ENCODE measurements at regions not wholly inside any gene's neighbourhood (a gene's known extent, or its start where the extent isn't known, plus 50 kb on each side); places are given as distances from the start of the nearest gene placed in this dataset.
"Not testable (repeated sequence)": the region's sequence is repeated elsewhere in the genome, so short reads cannot be mapped to it uniquely, and the experiment has no call there.

DNA sequence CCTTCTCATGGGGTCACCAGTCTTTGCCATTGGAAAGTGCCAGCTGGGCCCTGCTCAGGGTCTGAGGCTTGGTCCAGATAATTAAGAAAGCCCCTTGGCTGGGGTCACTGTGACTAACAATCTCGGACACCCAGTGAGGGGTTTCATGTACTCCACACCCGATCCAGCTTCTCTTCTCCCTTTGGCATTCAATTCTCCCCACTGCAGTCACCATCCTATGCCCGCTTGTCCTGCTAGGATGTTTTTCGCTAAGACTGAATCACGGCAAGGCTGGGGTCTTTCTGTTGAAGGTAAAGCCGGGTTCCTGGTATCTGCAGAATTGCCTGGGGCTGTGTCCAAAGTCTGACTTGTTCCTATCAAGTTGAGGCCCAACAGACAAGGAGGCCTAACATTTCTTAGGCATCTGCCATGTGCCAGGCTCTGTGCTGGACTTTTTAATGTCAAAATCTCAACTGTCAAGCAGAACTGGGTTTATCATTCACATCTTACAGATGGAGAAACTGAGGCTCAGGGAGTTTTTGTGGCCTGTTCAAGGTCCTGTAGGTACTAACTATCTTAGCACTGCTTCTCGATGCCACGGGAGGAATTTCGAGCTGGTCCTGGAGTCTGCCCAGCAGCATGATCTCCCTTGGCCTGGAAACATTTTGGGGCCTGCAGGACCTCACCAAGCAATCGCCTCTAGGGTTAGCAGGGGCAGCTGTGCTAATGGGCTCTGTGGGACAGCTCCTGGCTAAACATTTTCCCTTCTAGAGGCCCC is 142.0 kb upstream of the ALDH1B1 start:
- POLR2A ChIA-PET, result no interaction called here
- Mint-ChIP-seq H3K36me3 (ENCODE audit: low read depth) (no peaks in the 10 kb centered on the region), H3K4me3 (no peak overlapping the region), H3K4me1 (no peaks in the 10 kb centered on the region), H3K27me3 (peaks cover 1% of the 10 kb centered on the region), H3K9me3 (ENCODE audit: low read depth) (no peaks in the 10 kb centered on the region), H3K27ac (no peak overlapping the region)
- ATAC-seq (no peak), DNase-seq (no peak)
- CTCF ChIA-PET, result interaction anchor here (0.6 kb wide), 1 partner anchor 29 kb away, joined by 3 read pairs; no protein-coding TSS in a partner anchor
- intact Hi-C loops (cut with DNase I, micrococcal nuclease), result loop anchor here in 1 of 2 experiments (5.0 kb wide), 1 partner anchor 38 kb away; no protein-coding TSS in a partner anchor

GRCh38 chr9:38249587-38250210 is 142.8 kb upstream of the ALDH1B1 start:
- no peak overlapping the region for H3K4me3 Mint-ChIP-seq
- ATAC-seq (no peak), DNase-seq (no peak)
- H3K36me3 Mint-ChIP-seq (ENCODE audit: low read depth), result no peaks in the 10 kb centered on the region
- POLR2A ChIA-PET, result no interaction called here
- no peaks in the 10 kb centered on the region for H3K27me3 Mint-ChIP-seq
- H3K4me1 Mint-ChIP-seq, result no peaks in the 10 kb centered on the region
- CTCF ChIA-PET, result interaction anchor here (0.6 kb wide), 1 partner anchor 29 kb away, joined by 3 read pairs; no protein-coding TSS in a partner anchor
- no peaks in the 10 kb centered on the region for H3K9me3 Mint-ChIP-seq (ENCODE audit: low read depth)
- intact Hi-C loops (cut with DNase I, micrococcal nuclease), result loop anchor here in 1 of 2 experiments (5.0 kb wide), 1 partner anchor 37 kb away; no protein-coding TSS in a partner anchor
- H3K27ac Mint-ChIP-seq, result no peak overlapping the region

DNA sequence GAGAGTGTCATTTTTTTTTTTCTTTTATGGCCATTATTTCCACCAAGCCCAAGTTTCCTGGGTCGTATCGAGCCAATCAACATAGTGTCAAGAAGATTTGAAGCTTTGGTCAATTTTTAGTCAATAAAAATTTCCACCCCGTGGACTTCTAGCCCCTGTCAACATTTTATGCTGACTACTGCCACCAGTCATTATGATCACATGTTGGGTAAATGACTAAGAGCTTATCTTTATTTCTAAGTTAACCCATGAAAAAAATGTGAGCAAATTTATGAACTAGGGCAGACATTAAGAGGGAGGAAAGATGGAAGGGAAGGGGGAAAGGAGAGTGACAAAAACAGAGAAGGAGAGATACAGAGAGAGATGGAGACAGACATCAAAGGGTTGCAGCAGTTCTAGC is 143.5 kb upstream of the ALDH1B1 start:
- Mint-ChIP-seq H3K36me3 (ENCODE audit: low read depth) (no peaks in the 10 kb centered on the region), H3K4me3 (no peak overlapping the region), H3K27me3 (peaks cover under 1% of the 10 kb centered on the region), H3K4me1 (no peaks in the 10 kb centered on the region), H3K27ac (no peak overlapping the region), H3K9me3 (ENCODE audit: low read depth) (no peaks in the 10 kb centered on the region)
- POLR2A ChIA-PET, result interaction anchor here (0.6 kb wide), 1 partner anchor 9 kb away, joined by 3 read pairs; no protein-coding TSS in a partner anchor
- intact Hi-C loops (cut with DNase I, micrococcal nuclease), result no loop called here
- ATAC-seq (no peak), DNase-seq (no peak)
- CTCF ChIA-PET, result no interaction called here

- Mint-ChIP-seq H3K27me3 (peaks cover 2% of the 10 kb centered on the region), H3K36me3 (ENCODE audit: low read depth) (no peaks in the 10 kb centered on the region), H3K4me1 (no peaks in the 10 kb centered on the region), H3K27ac (no peak overlapping the region), H3K4me3 (no peak overlapping the region), H3K9me3 (ENCODE audit: low read depth) (no peaks in the 10 kb centered on the region)
- ATAC-seq (no peak), DNase-seq (no peak)
- CTCF ChIA-PET, result no interaction called here
- intact Hi-C loops (cut with DNase I, micrococcal nuclease), result no loop called here
- POLR2A ChIA-PET, result no interaction called here
Observed at GRCh38 chr9:38246833-38247232, 145.7 kb upstream of the ALDH1B1 start.

- no peak overlapping the region for H3K4me3 Mint-ChIP-seq
- ChIA-PET CTCF (interaction anchor here (0.8 kb wide), 1 partner anchor 19 kb away, joined by 3 read pairs; no protein-coding TSS in a partner anchor), POLR2A (no interaction called here)
- H3K27ac Mint-ChIP-seq, result no peak overlapping the region
- intact Hi-C loops (cut with DNase I, micrococcal nuclease), result no loop called here
- H3K27me3 Mint-ChIP-seq, result peaks cover 2% of the 10 kb centered on the region
- H3K36me3 Mint-ChIP-seq (ENCODE audit: low read depth), result no peaks in the 10 kb centered on the region
- ATAC-seq (no peak), DNase-seq (no peak)
- H3K9me3 Mint-ChIP-seq (ENCODE audit: low read depth), result no peaks in the 10 kb centered on the region
- no peaks in the 10 kb centered on the region for H3K4me1 Mint-ChIP-seq
Observed at GRCh38 chr9:38244971-38245370, 147.5 kb upstream of the ALDH1B1 start.

DNA sequence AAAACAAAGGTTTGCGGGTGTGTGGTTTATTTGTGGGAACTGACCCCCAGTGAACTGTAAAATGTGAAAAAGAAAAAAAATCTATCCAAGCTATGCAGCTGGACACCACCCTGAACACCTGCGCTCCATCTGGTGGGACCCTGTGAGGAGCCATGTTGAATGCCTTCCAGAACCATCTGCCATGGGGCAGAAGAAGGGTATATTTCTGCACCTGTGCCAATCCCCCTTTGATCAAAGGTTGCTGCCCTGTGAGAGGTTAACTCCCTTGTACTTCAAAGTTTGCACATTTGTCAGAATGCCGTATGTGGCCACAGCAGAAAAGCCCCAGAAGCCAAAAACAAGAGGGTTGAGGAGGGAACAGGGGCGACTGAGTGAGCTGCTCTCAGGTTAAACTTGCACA is 148.5 kb upstream of the ALDH1B1 start:
- Mint-ChIP-seq H3K4me3 (no peak overlapping the region), H3K36me3 (ENCODE audit: low read depth) (no peaks in the 10 kb centered on the region), H3K27ac (no peak overlapping the region), H3K9me3 (ENCODE audit: low read depth) (no peaks in the 10 kb centered on the region), H3K4me1 (no peaks in the 10 kb centered on the region), H3K27me3 (peaks cover 2% of the 10 kb centered on the region)
- no peak for ATAC-seq
- DNase-seq, result no peak
- ChIA-PET POLR2A (no interaction called here), CTCF (interaction anchor here (0.7 kb wide), 1 partner anchor 496 kb away, joined by 3 read pairs; no protein-coding TSS in a partner anchor)
- intact Hi-C loops (cut with DNase I, micrococcal nuclease), result no loop called here

- H3K4me1 Mint-ChIP-seq; H3K27ac Mint-ChIP-seq; CTCF ChIA-PET; H3K4me3 Mint-ChIP-seq; intact Hi-C loops (cut with DNase I, micrococcal nuclease); POLR2A ChIA-PET; H3K27me3 Mint-ChIP-seq; DNase-seq; H3K9me3 Mint-ChIP-seq (ENCODE audit: low read depth); ATAC-seq; H3K36me3 Mint-ChIP-seq (ENCODE audit: low read depth): not testable (repeated sequence)
Observed at GRCh38 chr9:38242151-38242550, 150.4 kb upstream of the ALDH1B1 start.

- H3K27me3 Mint-ChIP-seq, result peaks cover 2% of the 10 kb centered on the region
- H3K27ac Mint-ChIP-seq, result no peak overlapping the region
- ATAC-seq (no peak), DNase-seq (no peak)
- H3K36me3 Mint-ChIP-seq (ENCODE audit: low read depth), result no peaks in the 10 kb centered on the region
- CTCF ChIA-PET, result no interaction called here
- intact Hi-C loops (cut with DNase I, micrococcal nuclease), result no loop called here
- no peaks in the 10 kb centered on the region for H3K4me1 Mint-ChIP-seq
- H3K4me3 Mint-ChIP-seq, result no peak overlapping the region
- POLR2A ChIA-PET, result interaction anchor here (0.7 kb wide), 1 partner anchor 9 kb away, joined by 3 read pairs; no protein-coding TSS in a partner anchor
- H3K9me3 Mint-ChIP-seq (ENCODE audit: low read depth), result no peaks in the 10 kb centered on the region
Observed at GRCh38 chr9:38240051-38240450, 152.5 kb upstream of the ALDH1B1 start.

GRCh38 chr9:38235244-38235643 is 157.3 kb upstream of the ALDH1B1 start:
- H3K4me3 Mint-ChIP-seq, result no peak overlapping the region
- H3K27ac Mint-ChIP-seq, result no peak overlapping the region
- no peak for ATAC-seq
- intact Hi-C loops (cut with DNase I, micrococcal nuclease), result no loop called here
- no peak for DNase-seq
- H3K36me3 Mint-ChIP-seq (ENCODE audit: low read depth), result no peaks in the 10 kb centered on the region
- H3K27me3 Mint-ChIP-seq, result no peaks in the 10 kb centered on the region
- CTCF ChIA-PET, result no interaction called here
- H3K4me1 Mint-ChIP-seq, result no peaks in the 10 kb centered on the region
- POLR2A ChIA-PET, result no interaction called here
- no peaks in the 10 kb centered on the region for H3K9me3 Mint-ChIP-seq (ENCODE audit: low read depth)

DNA sequence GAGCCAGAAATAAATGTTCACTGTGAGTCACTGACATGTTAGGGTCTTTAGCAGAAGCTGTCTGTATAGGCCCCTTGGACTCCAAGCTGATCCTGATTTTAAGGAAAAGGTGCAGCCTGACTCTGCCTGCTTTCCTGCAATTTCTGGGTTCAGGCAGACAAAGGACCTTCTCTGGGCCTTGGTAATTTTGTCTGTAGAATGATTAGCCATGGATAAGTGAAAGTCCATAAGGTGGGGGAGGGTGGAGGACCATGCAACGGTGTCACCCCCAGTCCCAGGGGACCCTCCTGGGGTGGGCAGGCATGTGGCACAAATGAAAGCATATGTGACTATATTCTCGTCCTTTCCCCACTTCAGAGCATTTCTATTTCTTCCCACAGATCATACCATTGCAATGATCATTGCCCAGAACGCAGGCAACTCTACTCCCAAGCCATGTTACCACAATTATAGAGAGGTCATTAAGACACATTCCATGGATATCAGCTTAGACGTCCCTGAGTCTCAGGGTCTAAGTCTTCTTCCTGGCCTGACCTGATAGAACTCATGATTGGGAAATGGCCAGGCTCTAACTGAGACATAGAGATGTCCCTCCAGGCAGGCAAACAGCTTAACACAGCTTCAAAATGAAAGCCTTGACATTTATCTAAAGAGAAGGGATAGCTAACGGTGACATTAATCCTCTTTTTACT is 157.9 kb upstream of the ALDH1B1 start:
- H3K27me3 Mint-ChIP-seq, result no peaks in the 10 kb centered on the region
- ChIA-PET POLR2A (no interaction called here), CTCF (interaction anchor here (0.7 kb wide), 1 partner anchor 866 kb away, joined by 3 read pairs; no protein-coding TSS in a partner anchor)
- H3K4me3 Mint-ChIP-seq, result no peak overlapping the region
- no peaks in the 10 kb centered on the region for H3K4me1 Mint-ChIP-seq
- H3K36me3 Mint-ChIP-seq (ENCODE audit: low read depth), result no peaks in the 10 kb centered on the region
- DNase-seq (no peak), ATAC-seq (no peak)
- H3K27ac Mint-ChIP-seq, result no peak overlapping the region
- H3K9me3 Mint-ChIP-seq (ENCODE audit: low read depth), result no peaks in the 10 kb centered on the region
- intact Hi-C loops (cut with DNase I, micrococcal nuclease), result no loop called here

GRCh38 chr9:38233796-38234355 is 158.6 kb upstream of the ALDH1B1 start:
- no peak overlapping the region for H3K4me3 Mint-ChIP-seq
- H3K4me1 Mint-ChIP-seq, result no peaks in the 10 kb centered on the region
- ATAC-seq (no peak), DNase-seq (no peak)
- intact Hi-C loops (cut with DNase I, micrococcal nuclease), result no loop called here
- H3K27me3 Mint-ChIP-seq, result no peaks in the 10 kb centered on the region
- H3K9me3 Mint-ChIP-seq (ENCODE audit: low read depth), result no peaks in the 10 kb centered on the region
- no peak overlapping the region for H3K27ac Mint-ChIP-seq
- CTCF ChIA-PET, result interaction anchor here (0.7 kb wide), 1 partner anchor 866 kb away, joined by 3 read pairs; no protein-coding TSS in a partner anchor
- POLR2A ChIA-PET, result no interaction called here
- H3K36me3 Mint-ChIP-seq (ENCODE audit: low read depth), result no peaks in the 10 kb centered on the region

Measured in activated CD4-positive, alpha-beta T cell treated with anti-CD3 and anti-CD28 coated beads for 36 hours (primary cell).